ENCODE measurements at regions not wholly inside any gene's neighbourhood (a gene's known extent, or its start where the extent isn't known, plus 50 kb on each side); places are given as distances from the start of the nearest gene placed in this dataset.

DNA sequence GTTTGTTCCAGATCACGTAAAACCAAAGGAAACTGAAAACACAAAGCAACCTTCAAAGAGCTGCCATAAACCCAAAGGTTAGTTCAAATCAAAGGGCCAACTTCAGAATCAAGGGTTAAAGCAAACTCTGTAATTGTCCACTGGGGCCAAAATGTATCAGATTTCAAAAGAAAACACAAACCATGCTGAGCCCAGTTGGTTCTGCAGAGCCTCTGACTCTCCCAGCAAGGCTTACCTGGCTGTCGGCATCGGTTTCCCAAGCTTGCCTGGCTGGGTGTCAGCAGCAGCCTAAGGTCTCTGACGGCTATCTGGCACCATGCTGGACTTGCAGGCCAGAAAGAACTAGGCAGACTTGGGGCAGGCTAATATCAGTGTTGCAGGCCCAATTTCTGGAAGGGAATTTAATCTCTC lies 125.3 kb downstream of the DAD1 start (continued):
- TF ChIP-seq, protein P1, sequence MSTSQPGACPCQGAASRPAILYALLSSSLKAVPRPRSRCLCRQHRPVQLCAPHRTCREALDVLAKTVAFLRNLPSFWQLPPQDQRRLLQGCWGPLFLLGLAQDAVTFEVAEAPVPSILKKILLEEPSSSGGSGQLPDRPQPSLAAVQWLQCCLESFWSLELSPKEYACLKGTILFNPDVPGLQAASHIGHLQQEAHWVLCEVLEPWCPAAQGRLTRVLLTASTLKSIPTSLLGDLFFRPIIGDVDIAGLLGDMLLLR (CRISPR knock-in tag; IDR thresholded peaks at IDR 0.05) = no peak
- no peak for TF ChIP-seq ADNP (CRISPR knock-in tag; IDR thresholded peaks at IDR 0.05)
- no peak for TF ChIP-seq ZFP41 (CRISPR knock-in tag; IDR thresholded peaks at IDR 0.05; ENCODE audit: borderline replicate concordance)
- no peak for TF ChIP-seq TBP (CRISPR knock-in tag; IDR thresholded peaks at IDR 0.05)
- no peak for TF ChIP-seq BHLHE40 (IDR thresholded peaks at IDR 0.05; ENCODE audit: low read length)
- TF ChIP-seq, protein P2, sequence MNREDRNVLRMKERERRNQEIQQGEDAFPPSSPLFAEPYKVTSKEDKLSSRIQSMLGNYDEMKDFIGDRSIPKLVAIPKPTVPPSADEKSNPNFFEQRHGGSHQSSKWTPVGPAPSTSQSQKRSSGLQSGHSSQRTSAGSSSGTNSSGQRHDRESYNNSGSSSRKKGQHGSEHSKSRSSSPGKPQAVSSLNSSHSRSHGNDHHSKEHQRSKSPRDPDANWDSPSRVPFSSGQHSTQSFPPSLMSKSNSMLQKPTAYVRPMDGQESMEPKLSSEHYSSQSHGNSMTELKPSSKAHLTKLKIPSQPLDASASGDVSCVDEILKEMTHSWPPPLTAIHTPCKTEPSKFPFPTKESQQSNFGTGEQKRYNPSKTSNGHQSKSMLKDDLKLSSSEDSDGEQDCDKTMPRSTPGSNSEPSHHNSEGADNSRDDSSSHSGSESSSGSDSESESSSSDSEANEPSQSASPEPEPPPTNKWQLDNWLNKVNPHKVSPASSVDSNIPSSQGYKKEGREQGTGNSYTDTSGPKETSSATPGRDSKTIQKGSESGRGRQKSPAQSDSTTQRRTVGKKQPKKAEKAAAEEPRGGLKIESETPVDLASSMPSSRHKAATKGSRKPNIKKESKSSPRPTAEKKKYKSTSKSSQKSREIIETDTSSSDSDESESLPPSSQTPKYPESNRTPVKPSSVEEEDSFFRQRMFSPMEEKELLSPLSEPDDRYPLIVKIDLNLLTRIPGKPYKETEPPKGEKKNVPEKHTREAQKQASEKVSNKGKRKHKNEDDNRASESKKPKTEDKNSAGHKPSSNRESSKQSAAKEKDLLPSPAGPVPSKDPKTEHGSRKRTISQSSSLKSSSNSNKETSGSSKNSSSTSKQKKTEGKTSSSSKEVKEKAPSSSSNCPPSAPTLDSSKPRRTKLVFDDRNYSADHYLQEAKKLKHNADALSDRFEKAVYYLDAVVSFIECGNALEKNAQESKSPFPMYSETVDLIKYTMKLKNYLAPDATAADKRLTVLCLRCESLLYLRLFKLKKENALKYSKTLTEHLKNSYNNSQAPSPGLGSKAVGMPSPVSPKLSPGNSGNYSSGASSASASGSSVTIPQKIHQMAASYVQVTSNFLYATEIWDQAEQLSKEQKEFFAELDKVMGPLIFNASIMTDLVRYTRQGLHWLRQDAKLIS (CRISPR knock-in tag; IDR thresholded peaks at IDR 0.05) = no peak
- no peak for TF ChIP-seq CCDC6 (CRISPR knock-in tag; IDR thresholded peaks at IDR 0.05)
- TF ChIP-seq KMT2A (CRISPR knock-in tag; IDR thresholded peaks at IDR 0.05) = no peak
- no peak for TF ChIP-seq NCOA1 (CRISPR knock-in tag; IDR thresholded peaks at IDR 0.05)
- TF ChIP-seq, protein P3, sequence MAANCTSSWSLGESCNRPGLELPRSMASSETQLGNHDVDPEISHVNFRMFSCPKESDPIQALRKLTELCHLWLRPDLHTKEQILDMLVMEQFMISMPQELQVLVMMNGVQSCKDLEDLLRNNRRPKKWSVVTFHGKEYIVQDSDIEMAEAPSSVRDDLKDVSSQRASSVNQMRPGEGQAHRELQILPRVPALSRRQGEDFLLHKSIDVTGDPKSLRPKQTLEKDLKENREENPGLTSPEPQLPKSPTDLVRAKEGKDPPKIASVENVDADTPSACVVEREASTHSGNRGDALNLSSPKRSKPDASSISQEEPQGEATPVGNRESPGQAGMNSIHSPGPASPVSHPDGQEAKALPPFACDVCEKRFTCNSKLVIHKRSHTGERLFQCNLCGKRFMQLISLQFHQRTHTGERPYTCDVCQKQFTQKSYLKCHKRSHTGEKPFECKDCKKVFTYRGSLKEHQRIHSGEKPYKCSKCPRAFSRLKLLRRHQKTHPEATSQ (CRISPR knock-in tag; IDR thresholded peaks at IDR 0.05; ENCODE audit: borderline replicate concordance) = no peak
- no peak for TF ChIP-seq ZSCAN12 (CRISPR knock-in tag; IDR thresholded peaks at IDR 0.05)
- TF ChIP-seq, protein P4, sequence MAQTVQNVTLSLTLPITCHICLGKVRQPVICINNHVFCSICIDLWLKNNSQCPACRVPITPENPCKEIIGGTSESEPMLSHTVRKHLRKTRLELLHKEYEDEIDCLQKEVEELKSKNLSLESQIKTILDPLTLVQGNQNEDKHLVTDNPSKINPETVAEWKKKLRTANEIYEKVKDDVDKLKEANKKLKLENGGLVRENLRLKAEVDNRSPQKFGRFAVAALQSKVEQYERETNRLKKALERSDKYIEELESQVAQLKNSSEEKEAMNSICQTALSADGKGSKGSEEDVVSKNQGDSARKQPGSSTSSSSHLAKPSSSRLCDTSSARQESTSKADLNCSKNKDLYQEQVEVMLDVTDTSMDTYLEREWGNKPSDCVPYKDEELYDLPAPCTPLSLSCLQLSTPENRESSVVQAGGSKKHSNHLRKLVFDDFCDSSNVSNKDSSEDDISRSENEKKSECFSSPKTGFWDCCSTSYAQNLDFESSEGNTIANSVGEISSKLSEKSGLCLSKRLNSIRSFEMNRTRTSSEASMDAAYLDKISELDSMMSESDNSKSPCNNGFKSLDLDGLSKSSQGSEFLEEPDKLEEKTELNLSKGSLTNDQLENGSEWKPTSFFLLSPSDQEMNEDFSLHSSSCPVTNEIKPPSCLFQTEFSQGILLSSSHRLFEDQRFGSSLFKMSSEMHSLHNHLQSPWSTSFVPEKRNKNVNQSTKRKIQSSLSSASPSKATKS (CRISPR knock-in tag; IDR thresholded peaks at IDR 0.05) = no peak
- TF ChIP-seq, protein P5, sequence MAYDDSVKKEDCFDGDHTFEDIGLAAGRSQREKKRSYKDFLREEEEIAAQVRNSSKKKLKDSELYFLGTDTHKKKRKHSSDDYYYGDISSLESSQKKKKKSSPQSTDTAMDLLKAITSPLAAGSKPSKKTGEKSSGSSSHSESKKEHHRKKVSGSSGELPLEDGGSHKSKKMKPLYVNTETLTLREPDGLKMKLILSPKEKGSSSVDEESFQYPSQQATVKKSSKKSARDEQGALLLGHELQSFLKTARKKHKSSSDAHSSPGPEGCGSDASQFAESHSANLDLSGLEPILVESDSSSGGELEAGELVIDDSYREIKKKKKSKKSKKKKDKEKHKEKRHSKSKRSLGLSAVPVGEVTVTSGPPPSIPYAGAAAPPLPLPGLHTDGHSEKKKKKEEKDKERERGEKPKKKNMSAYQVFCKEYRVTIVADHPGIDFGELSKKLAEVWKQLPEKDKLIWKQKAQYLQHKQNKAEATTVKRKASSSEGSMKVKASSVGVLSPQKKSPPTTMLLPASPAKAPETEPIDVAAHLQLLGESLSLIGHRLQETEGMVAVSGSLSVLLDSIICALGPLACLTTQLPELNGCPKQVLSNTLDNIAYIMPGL (CRISPR knock-in tag; IDR thresholded peaks at IDR 0.05; ENCODE audit: borderline replicate concordance in 1 of 2, low read depth in 1 of 2) = 0 out of 4 replicates have a peak, but pooled peaks of 1 of the 2 experiments have one; percentile 38
- TF ChIP-seq, protein P6, sequence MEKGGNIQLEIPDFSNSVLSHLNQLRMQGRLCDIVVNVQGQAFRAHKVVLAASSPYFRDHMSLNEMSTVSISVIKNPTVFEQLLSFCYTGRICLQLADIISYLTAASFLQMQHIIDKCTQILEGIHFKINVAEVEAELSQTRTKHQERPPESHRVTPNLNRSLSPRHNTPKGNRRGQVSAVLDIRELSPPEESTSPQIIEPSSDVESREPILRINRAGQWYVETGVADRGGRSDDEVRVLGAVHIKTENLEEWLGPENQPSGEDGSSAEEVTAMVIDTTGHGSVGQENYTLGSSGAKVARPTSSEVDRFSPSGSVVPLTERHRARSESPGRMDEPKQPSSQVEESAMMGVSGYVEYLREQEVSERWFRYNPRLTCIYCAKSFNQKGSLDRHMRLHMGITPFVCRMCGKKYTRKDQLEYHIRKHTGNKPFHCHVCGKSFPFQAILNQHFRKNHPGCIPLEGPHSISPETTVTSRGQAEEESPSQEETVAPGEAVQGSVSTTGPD (CRISPR knock-in tag; IDR thresholded peaks at IDR 0.05) = no peak
- TF ChIP-seq, protein P7, sequence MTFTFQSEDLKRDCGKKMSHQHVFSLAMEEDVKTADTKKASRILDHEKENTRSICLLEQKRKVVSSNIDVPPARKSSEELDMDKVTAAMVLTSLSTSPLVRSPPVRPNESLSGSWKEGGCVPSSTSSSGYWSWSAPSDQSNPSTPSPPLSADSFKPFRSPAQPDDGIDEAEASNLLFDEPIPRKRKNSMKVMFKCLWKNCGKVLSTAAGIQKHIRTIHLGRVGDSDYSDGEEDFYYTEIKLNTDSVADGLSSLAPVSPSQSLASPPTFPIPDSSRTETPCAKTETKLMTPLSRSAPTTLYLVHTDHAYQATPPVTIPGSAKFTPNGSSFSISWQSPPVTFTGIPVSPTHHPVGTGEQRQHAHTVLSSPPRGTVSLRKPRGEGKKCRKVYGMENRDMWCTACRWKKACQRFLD (CRISPR knock-in tag; IDR thresholded peaks at IDR 0.05; ENCODE audit: borderline replicate concordance) = no peak

Data from HepG2 (cell line).